SK-N-SH treated with all-trans-retinoic acid at 6 μM for 48 hours (cell line): ENCODE measurements at regions not wholly inside any gene's neighbourhood (a gene's known extent, or its start where the extent isn't known, plus 50 kb on each side); places are given as distances from the start of the nearest gene placed in this dataset.

ENCODE experiments used
- ATAC-seq: fragments of 200-7000 bp; cut with Tn5 transposase; 3 replicates; pipeline ENCODE4 v1.9.1; 2020; ENCODE audit warnings: mild to moderate bottlenecking, moderate library complexity
- BACH2 ChIP-seq: fragments of 250-450 bp; sonication (Bioruptor Pico); IDR thresholded peaks from 2 replicates; pipeline ENCODE4 v1.9.0; 2021; ENCODE audit warnings: mild to moderate bottlenecking, borderline replicate concordance
- CREB5 ChIP-seq: fragments of 250-450 bp; sonication (Bioruptor Pico); IDR thresholded peaks from 2 replicates; pipeline ENCODE4 v1.5.1; 2020; ENCODE audit warnings: low read depth, mild to moderate bottlenecking, moderate library complexity
- CSDC2 ChIP-seq: fragments of 250-450 bp; sonication (Bioruptor Pico); IDR thresholded peaks from 2 replicates; pipeline ENCODE4 v1.5.0; 2020; ENCODE audit warnings: mild to moderate bottlenecking, moderate library complexity
- CSRNP3 ChIP-seq: fragments of 250-450 bp; sonication (Bioruptor Pico); IDR thresholded peaks from 2 replicates; pipeline ENCODE4 v1.5.1; 2021; ENCODE audit warnings: mild to moderate bottlenecking, moderate library complexity
- ESRRG ChIP-seq: fragments of 250-450 bp; sonication (Bioruptor Pico); IDR thresholded peaks from 2 replicates; pipeline ENCODE4 v1.6.1; 2021; ENCODE audit warnings: mild to moderate bottlenecking
- GLIS3 ChIP-seq: fragments of 250-450 bp; sonication (Bioruptor Pico); IDR thresholded peaks from 2 replicates; pipeline ENCODE4 v1.5.0; 2020; ENCODE audit warnings: mild to moderate bottlenecking, moderate library complexity
- ISL1 ChIP-seq: fragments of 250-450 bp; sonication (Bioruptor Pico); IDR thresholded peaks from 2 replicates; pipeline ENCODE4 v2.1.2; 2022; ENCODE audit warnings: mild to moderate bottlenecking, moderate library complexity
- PATZ1 ChIP-seq: fragments of 250-450 bp; sonication (Bioruptor Pico); IDR thresholded peaks from 2 replicates; pipeline ENCODE4 v1.8.0; 2020; ENCODE audit warnings: mild to moderate bottlenecking, moderate library complexity, borderline replicate concordance
- PPARA ChIP-seq: fragments of 250-450 bp; sonication (Bioruptor Pico); IDR thresholded peaks from 2 replicates; pipeline ENCODE4 v1.5.0; 2020; ENCODE audit warnings: mild to moderate bottlenecking, borderline replicate concordance
- RARB ChIP-seq: fragments of 250-450 bp; sonication (Bioruptor Pico); IDR thresholded peaks from 2 replicates; pipeline ENCODE4 v1.8.0; 2021; ENCODE audit warnings: mild to moderate bottlenecking, moderate library complexity
- SNAI2 ChIP-seq: fragments of 250-450 bp; sonication (Bioruptor Pico); IDR thresholded peaks from 2 replicates; pipeline ENCODE4 v1.5.0; 2020; ENCODE audit warnings: mild to moderate bottlenecking, moderate library complexity
- TCF4 ChIP-seq: fragments of 250-450 bp; sonication (Bioruptor Pico); IDR thresholded peaks from 2 replicates; pipeline ENCODE4 v1.8.0; 2021; ENCODE audit warnings: mild to moderate bottlenecking, moderate library complexity, borderline replicate concordance
- TOX ChIP-seq: fragments of 250-450 bp; sonication (Bioruptor Pico); IDR thresholded peaks from 2 replicates; pipeline ENCODE4 v1.8.0; 2021; ENCODE audit warnings: mild to moderate bottlenecking, moderate library complexity, borderline replicate concordance
- TSHZ2 ChIP-seq: fragments of 250-450 bp; sonication (Bioruptor Pico); IDR thresholded peaks from 2 replicates; pipeline ENCODE4 v1.5.0; 2020; ENCODE audit warnings: mild to moderate bottlenecking, moderate library complexity
- ZC3H10 ChIP-seq: fragments of 250-450 bp; sonication (Bioruptor Pico); IDR thresholded peaks from 2 replicates; pipeline ENCODE4 v1.5.1; 2021; ENCODE audit warnings: mild to moderate bottlenecking, moderate library complexity
- ZFP3 ChIP-seq: fragments of 250-450 bp; sonication (Bioruptor Pico); IDR thresholded peaks from 2 replicates; pipeline ENCODE4 v1.5.0; 2020; ENCODE audit warnings: mild to moderate bottlenecking, moderate library complexity
- ZFP30 ChIP-seq: fragments of 450-650 bp; formaldehyde crosslinking; IDR thresholded peaks from 2 replicates; pipeline ENCODE4 v1.5.0; 2022; ENCODE audit warnings: mild to moderate bottlenecking, moderate library complexity
- ZNF565 ChIP-seq: fragments of 450-650 bp; formaldehyde crosslinking; conservative IDR thresholded peaks from 2 replicates; pipeline ENCODE4 v1.5.0; 2020; ENCODE audit warnings: low read depth, mild to moderate bottlenecking, moderate library complexity
- ZNF70 ChIP-seq: fragments of 450-650 bp; formaldehyde crosslinking; IDR thresholded peaks from 2 replicates; pipeline ENCODE4 v1.5.0; 2020; ENCODE audit warnings: mild to moderate bottlenecking, moderate library complexity
- ZNF8 ChIP-seq: fragments of 450-650 bp; formaldehyde crosslinking; IDR thresholded peaks from 2 replicates; pipeline ENCODE4 v1.5.0; 2020; ENCODE audit warnings: mild to moderate bottlenecking, moderate library complexity

- TF ChIP-seq ESRRG (CRISPR knock-in tag) (no peak), ZNF8 (no peak), ISL1 (no peak), RARB (CRISPR knock-in tag) (no peak), TCF4 (no peak), CSDC2 (CRISPR knock-in tag) (no peak)
Measured at GRCh38 chr4:38324861-38325628, 339.0 kb upstream of the KLF3 start (continued).

- no peak for TF ChIP-seq TCF4
- no peak for TF ChIP-seq GLIS3 (CRISPR knock-in tag)
- TF ChIP-seq CSDC2 (CRISPR knock-in tag), result no peak
- TF ChIP-seq PATZ1, result no peak
- no peak for TF ChIP-seq ZNF565 (CRISPR knock-in tag)
- no peak for TF ChIP-seq ZNF8
- no peak for TF ChIP-seq ZNF70
- TF ChIP-seq SNAI2 (CRISPR knock-in tag), result no peak
- TF ChIP-seq TOX (CRISPR knock-in tag), result no peak
- no peak for TF ChIP-seq CREB5 (CRISPR knock-in tag)
- TF ChIP-seq ZFP30 (CRISPR knock-in tag), result no peak
- TF ChIP-seq ZFP3 (CRISPR knock-in tag), result no peak
- no peak for TF ChIP-seq ZC3H10 (CRISPR knock-in tag)
- no peak for TF ChIP-seq BACH2
- TF ChIP-seq ESRRG (CRISPR knock-in tag), result no peak
- ATAC-seq, result no peak
Measured at GRCh38 chr4:38325629-38325913, 338.4 kb upstream of the KLF3 start.

- ATAC-seq, result no peak
- no peak for TF ChIP-seq CSRNP3 (CRISPR knock-in tag)
- TF ChIP-seq ZFP30 (CRISPR knock-in tag), result no peak
- TF ChIP-seq, all 23 proteins: peak for 0
Measured at GRCh38 chr4:38326499-38326898, 337.5 kb upstream of the KLF3 start.

GRCh38 chr4:38327174-38327573 is 336.8 kb upstream of the KLF3 start:
- no peak for ATAC-seq
- no peak for TF ChIP-seq TOX (CRISPR knock-in tag)
- no peak for TF ChIP-seq BACH2
- TF ChIP-seq TSHZ2 (CRISPR knock-in tag), result no peak
- TF ChIP-seq CSRNP3 (CRISPR knock-in tag), result no peak
- TF ChIP-seq PPARA (CRISPR knock-in tag), result no peak
- no peak for TF ChIP-seq ZFP30 (CRISPR knock-in tag)
